OCI-LY7 (cell line): ENCODE measurements at regions not wholly inside any gene's neighbourhood (a gene's known extent, or its start where the extent isn't known, plus 50 kb on each side); places are given as distances from the start of the nearest gene placed in this dataset.
A peak's percentile ranks its signal among the peaks of the same experiment; 100 is the strongest.

Experiments
- BruUV-seq: library from RNA; stranded (reverse); fragments of 400-500 nt; replicated peaks from 2 replicates; lab custom pipeline; 2021; lab: Mats Ljungman, UMichigan
- CTCF ChIA-PET: fragments of 300-600 bp; sonication (Branson Sonifier 250); formaldehyde crosslinking; loops from one replicate; lab custom pipeline; 2022; ENCODE audit warnings: antibody characterized with exemption; ENCODE audit not compliant: unreplicated experiment; lab: Charles Lee
- POLR2A ChIA-PET: fragments of 300-600 bp; sonication (Branson Sonifier 250); formaldehyde crosslinking; loops from one replicate; lab custom pipeline; 2022; ENCODE audit warnings: antibody characterized with exemption; lab: Charles Lee
- DNase-seq: peaks from one replicate; pipeline ENCODE4 v3.0.0-alpha.2; 2015; ENCODE audit warnings: low spot score
- H2AFZ ChIP-seq: fragments of 200-600 bp; sonication (generic), shearing (Covaris generic); 2 replicates; pipeline ENCODE4 v1.6.1; 2014; ENCODE audit warnings: mild to moderate bottlenecking, antibody characterized with exemption, low read length, moderate library complexity
- H3K27ac ChIP-seq: fragments of 200-600 bp; sonication (generic); 2 replicates; pipeline ENCODE4 v1.5.1; 2014; ENCODE audit warnings: mixed run types, low read depth, mild to moderate bottlenecking, moderate library complexity, low read length, inconsistent platforms; ENCODE audit not compliant: poor library complexity, severe bottlenecking
- H3K36me3 ChIP-seq: fragments of 200-600 bp; sonication (generic); 2 replicates; pipeline ENCODE4 v1.6.1; 2014; ENCODE audit warnings: mild to moderate bottlenecking, antibody characterized with exemption, low read length, moderate library complexity, mixed read lengths; ENCODE audit not compliant: insufficient read depth
- H3K4me1 ChIP-seq: fragments of 200-600 bp; sonication (generic); 2 replicates; pipeline ENCODE4 v1.5.1; 2014; ENCODE audit warnings: mild to moderate bottlenecking, low read length; ENCODE audit not compliant: insufficient read depth, poor library complexity, severe bottlenecking
- H3K4me2 ChIP-seq: fragments of 200-600 bp; sonication (generic); 2 replicates; pipeline ENCODE4 v1.6.1; 2014; ENCODE audit warnings: mild to moderate bottlenecking, low read length
- H3K4me3 ChIP-seq: fragments of 200-600 bp; sonication (generic); 2 replicates; pipeline ENCODE4 v1.5.1; 2014; ENCODE audit warnings: mild to moderate bottlenecking, low read depth, low read length; ENCODE audit not compliant: poor library complexity, severe bottlenecking
- H3K79me2 ChIP-seq: fragments of 200-600 bp; sonication (generic); 2 replicates; pipeline ENCODE4 v1.6.1; 2016; ENCODE audit warnings: low read depth, mild to moderate bottlenecking, low read length, moderate library complexity, mixed read lengths; ENCODE audit not compliant: insufficient read depth
- H3K9me2 ChIP-seq: fragments of 200-600 bp; sonication (generic); 2 replicates; pipeline ENCODE4 v1.6.1; 2016; ENCODE audit warnings: mild to moderate bottlenecking, low read length, mixed read lengths; ENCODE audit not compliant: insufficient read depth
- H3K9me3 ChIP-seq: fragments of 200-600 bp; sonication (generic); 2 replicates; pipeline ENCODE4 v1.6.1; 2014; ENCODE audit warnings: mild to moderate bottlenecking, mixed run types, low read length, mixed read lengths
- H4K20me1 ChIP-seq: fragments of 200-600 bp; sonication (generic); 2 replicates; pipeline ENCODE4 v1.6.1; 2014; ENCODE audit warnings: mild to moderate bottlenecking, antibody characterized with exemption, low read length, moderate library complexity, mixed read lengths; ENCODE audit not compliant: insufficient read depth
- EZH2phosphoT487 ChIP-seq: fragments of 200-600 bp; sonication (generic); IDR thresholded peaks from 2 replicates; pipeline ENCODE4 v1.6.1; 2018; ENCODE audit warnings: low read depth, borderline replicate concordance, mild to moderate bottlenecking, mixed run types, antibody characterized with exemption, low read length, moderate library complexity, mixed read lengths
- intact Hi-C: fragments of 100-400 bp; cut with micrococcal nuclease; formaldehyde crosslinking; loops from one replicate; pipeline ENCODE4 v1.10.0; 2022; ENCODE audit not compliant: unreplicated experiment
- TF ChIP-seq, protein P1 (sequence below): fragments of 200-600 bp; sonication (generic); conservative IDR thresholded peaks from 2 replicates; pipeline ENCODE4 v1.5.1; 2014; ENCODE audit warnings: mild to moderate bottlenecking, antibody characterized with exemption, low read length, moderate library complexity, mixed read lengths

DNA sequence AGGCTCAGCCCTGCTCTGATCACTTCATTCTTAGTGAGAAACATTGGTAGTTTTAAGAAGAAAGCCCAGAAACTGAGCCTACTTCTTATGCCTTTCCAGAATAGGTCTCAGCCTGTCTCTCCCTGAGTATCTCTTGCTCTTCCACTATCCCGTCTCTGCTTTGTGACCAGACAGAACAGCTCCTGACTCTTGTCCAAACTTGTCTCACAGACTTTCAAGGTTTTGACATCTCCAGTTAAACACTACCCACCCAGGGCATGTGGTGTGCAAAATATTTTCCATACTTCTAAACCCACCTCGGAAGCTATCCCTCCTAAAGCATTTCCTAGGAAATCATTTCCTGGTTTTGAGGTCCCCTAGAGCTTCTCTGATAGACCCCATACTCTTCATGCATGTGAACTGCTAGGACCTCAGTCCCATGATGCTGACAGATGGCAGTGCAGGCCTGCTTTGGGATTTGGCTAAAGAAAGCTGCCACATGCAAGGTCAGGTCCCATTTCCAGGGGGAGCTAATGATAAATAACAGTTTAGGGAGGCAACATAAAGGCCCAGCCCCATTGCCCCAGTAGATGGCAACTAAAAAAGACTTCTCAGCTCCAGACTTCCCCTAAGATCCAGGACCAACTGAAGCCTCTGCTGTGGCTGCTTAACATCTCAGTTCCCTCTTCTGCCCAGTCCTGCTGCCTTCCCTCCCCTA, 211.5 kb downstream of the MED10 start:
- Histone ChIP-seq H3K4me3 (no peak overlapping the region), H3K27ac (no peak overlapping the region), H3K79me2 (no peaks in the 10 kb centered on the region), H3K4me2 (no peak overlapping the region), H3K36me3 (no peaks in the 10 kb centered on the region), H3K4me1 (no peaks in the 10 kb centered on the region), H3K9me3 (no peaks in the 10 kb centered on the region), H4K20me1 (no peaks in the 10 kb centered on the region), H3K9me2 (no peaks in the 10 kb centered on the region), H2AFZ (no peak overlapping the region)
- CTCF ChIA-PET = no interaction called here
- TF ChIP-seq EZH2phosphoT487 = no peak
- TF ChIP-seq, protein P1, sequence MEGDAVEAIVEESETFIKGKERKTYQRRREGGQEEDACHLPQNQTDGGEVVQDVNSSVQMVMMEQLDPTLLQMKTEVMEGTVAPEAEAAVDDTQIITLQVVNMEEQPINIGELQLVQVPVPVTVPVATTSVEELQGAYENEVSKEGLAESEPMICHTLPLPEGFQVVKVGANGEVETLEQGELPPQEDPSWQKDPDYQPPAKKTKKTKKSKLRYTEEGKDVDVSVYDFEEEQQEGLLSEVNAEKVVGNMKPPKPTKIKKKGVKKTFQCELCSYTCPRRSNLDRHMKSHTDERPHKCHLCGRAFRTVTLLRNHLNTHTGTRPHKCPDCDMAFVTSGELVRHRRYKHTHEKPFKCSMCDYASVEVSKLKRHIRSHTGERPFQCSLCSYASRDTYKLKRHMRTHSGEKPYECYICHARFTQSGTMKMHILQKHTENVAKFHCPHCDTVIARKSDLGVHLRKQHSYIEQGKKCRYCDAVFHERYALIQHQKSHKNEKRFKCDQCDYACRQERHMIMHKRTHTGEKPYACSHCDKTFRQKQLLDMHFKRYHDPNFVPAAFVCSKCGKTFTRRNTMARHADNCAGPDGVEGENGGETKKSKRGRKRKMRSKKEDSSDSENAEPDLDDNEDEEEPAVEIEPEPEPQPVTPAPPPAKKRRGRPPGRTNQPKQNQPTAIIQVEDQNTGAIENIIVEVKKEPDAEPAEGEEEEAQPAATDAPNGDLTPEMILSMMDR = peak; percentile 72
- BruUV-seq = no TSS peak
- POLR2A ChIA-PET = interaction anchor here (0.5 to 1.7 kb wide), 4 partner anchors 10 to 1224 kb away, joined by 3 to 7 read pairs (median 4); no protein-coding TSS in a partner anchor
- peak; percentile 56 for DNase-seq
- intact Hi-C loops = no loop called here

DNA sequence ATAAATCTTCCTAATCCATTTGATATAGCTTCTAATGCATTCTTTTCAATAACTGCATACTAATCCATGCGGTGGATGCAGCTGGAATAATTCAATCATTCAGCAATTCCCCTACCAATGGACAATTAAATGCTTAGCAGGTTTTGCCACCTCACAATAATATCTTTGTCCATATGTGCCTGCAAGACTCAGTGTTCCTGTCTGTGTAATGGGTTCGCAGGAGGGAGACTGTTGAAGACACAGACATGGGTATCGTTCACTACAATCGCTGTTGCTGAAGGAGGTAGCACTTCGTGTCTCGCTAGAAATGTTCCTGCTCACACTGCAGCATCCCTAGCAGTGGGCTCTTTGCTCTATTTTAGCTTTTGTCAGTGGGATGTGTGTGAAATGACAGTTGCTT, 214.4 kb downstream of the MED10 start:
- DNase-seq = no peak
- Histone ChIP-seq H3K79me2 (no peaks in the 10 kb centered on the region), H3K27ac (no peak overlapping the region), H3K4me1 (no peaks in the 10 kb centered on the region), H3K9me3 (no peaks in the 10 kb centered on the region), H2AFZ (no peak overlapping the region), H3K9me2 (no peaks in the 10 kb centered on the region), H3K4me3 (no peak overlapping the region), H4K20me1 (no peaks in the 10 kb centered on the region), H3K36me3 (no peaks in the 10 kb centered on the region), H3K4me2 (no peak overlapping the region)
- no TSS peak for BruUV-seq
- ChIA-PET POLR2A (interaction anchor here (0.5 to 1.5 kb wide), 3 partner anchors 23 to 329 kb away, joined by 3 to 5 read pairs (median 3); no protein-coding TSS in a partner anchor), CTCF (no interaction called here)
- intact Hi-C loops = loop anchor here (5.0 kb wide), 1 partner anchor 363 kb away; no protein-coding TSS in a partner anchor
- TF ChIP-seq EZH2phosphoT487 = no peak
- TF ChIP-seq, protein P1 = no peak

DNA sequence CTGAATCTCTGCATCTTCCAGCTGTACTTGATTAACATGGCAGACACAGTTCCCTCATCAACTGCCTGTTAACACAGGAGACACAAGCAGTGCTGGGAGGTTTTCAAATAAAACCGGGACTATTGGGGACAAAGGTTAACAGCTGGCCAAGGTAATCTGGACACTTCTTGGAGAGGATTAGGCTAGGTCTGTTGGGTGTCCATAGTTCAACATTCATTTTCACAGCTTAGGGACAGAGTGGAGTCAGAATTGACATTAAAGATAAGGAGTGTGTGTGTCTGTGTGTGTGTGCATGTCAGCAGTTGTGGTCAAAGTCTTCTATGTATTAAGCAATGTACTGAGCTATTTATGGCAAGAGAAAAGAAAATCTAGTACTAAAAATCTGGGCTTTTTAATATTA, 216.2 kb downstream of the MED10 start:
- ChIA-PET POLR2A (interaction anchor here (0.6 kb wide), 1 partner anchor 157 kb away, joined by 5 read pairs; no protein-coding TSS in a partner anchor), CTCF (no interaction called here)
- TF ChIP-seq, protein P1 = no peak
- TF ChIP-seq EZH2phosphoT487 = no peak
- BruUV-seq = no TSS peak
- H3K9me3 ChIP-seq = no peaks in the 10 kb centered on the region
- H3K4me2 ChIP-seq = no peak overlapping the region
- intact Hi-C loops = loop anchor here (5.0 kb wide), 1 partner anchor 365 kb away; no protein-coding TSS in a partner anchor
- no peaks in the 10 kb centered on the region for H4K20me1 ChIP-seq
- no peak overlapping the region for H3K4me3 ChIP-seq
- no peaks in the 10 kb centered on the region for H3K9me2 ChIP-seq
- no peak overlapping the region for H2AFZ ChIP-seq
- DNase-seq = no peak
- H3K4me1 ChIP-seq = no peaks in the 10 kb centered on the region
- no peaks in the 10 kb centered on the region for H3K36me3 ChIP-seq
- H3K27ac ChIP-seq = no peak overlapping the region
- no peaks in the 10 kb centered on the region for H3K79me2 ChIP-seq
